ENCODE measurements at regions not wholly inside any gene's neighbourhood (a gene's known extent, or its start where the extent isn't known, plus 50 kb on each side); places are given as distances from the start of the nearest gene placed in this dataset.

DNA sequence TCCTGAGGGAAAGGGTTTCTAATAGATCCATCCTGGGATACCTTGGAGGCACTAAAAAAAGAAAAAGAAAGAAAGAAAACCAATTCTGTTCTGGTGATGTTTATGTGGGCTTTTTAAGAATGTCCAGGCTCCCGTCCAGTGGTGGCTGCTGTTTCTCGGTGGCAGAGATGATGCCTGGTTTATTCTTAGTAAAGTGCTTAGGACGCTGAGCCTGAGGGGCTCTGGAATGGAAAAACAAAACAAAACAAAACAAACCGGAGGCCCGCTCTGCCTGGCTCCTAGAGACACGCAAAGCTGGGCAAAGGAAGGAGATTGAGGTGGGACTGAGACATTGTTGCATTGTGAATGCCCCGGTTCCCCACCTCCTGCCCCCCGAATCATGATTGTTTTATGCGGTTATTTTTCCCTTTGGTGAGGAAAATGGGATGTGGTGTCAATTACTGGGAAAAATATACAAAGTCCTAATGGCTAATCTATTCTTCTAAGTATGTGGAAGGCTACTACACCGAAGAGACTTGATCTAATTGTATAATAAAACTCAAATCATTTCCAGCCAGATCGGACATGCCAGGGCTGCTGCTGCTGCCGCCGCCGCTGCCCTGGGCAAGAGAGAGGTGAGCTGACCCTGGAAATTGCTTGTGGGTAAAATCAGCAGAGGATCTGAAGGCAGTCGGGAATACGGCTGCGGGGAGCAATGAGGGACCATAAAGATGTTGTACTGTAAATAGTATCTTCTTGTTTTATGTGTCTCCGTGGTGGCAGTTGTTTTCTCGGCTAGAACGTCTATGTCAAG, 644.9 kb downstream of the CCDC171 start:
- H3K4me1 ChIP-seq, result no peaks in the 10 kb centered on the region
- H3K27me3 ChIP-seq (replicated peaks; ENCODE audit: control insufficient read depth, insufficient read depth, low read length), result no peaks in the 10 kb centered on the region
- POLR2A ChIA-PET, result no interaction called here
- Mint-ChIP-seq H3K27ac (ENCODE audit: unreplicated experiment) (no peak overlapping the region), H3K9me3 (ENCODE audit: unreplicated experiment) (no peaks in the 10 kb centered on the region), H3K4me3 (ENCODE audit: unreplicated experiment) (no peak overlapping the region), H3K36me3 (ENCODE audit: insufficient read depth, unreplicated experiment) (no peaks in the 10 kb centered on the region), H3K4me1 (ENCODE audit: low read depth, unreplicated experiment) (peaks cover 6% of the 10 kb centered on the region), H3K27me3 (ENCODE audit: insufficient read depth, unreplicated experiment) (no peaks in the 10 kb centered on the region)
- TF ChIP-seq, protein P1, sequence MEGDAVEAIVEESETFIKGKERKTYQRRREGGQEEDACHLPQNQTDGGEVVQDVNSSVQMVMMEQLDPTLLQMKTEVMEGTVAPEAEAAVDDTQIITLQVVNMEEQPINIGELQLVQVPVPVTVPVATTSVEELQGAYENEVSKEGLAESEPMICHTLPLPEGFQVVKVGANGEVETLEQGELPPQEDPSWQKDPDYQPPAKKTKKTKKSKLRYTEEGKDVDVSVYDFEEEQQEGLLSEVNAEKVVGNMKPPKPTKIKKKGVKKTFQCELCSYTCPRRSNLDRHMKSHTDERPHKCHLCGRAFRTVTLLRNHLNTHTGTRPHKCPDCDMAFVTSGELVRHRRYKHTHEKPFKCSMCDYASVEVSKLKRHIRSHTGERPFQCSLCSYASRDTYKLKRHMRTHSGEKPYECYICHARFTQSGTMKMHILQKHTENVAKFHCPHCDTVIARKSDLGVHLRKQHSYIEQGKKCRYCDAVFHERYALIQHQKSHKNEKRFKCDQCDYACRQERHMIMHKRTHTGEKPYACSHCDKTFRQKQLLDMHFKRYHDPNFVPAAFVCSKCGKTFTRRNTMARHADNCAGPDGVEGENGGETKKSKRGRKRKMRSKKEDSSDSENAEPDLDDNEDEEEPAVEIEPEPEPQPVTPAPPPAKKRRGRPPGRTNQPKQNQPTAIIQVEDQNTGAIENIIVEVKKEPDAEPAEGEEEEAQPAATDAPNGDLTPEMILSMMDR (IDR thresholded peaks at IDR 0.05; ENCODE audit: insufficient read depth in 1 of 2, low read depth in 1 of 2, low read length in 1 of 2, severe bottlenecking in 1 of 2, unreplicated experiment in 1 of 2), result no peak
- BruUV-seq (replicated peaks), result no TSS peak
- H3K36me3 ChIP-seq (ENCODE audit: control insufficient read depth, insufficient read depth, low read length), result no peaks in the 10 kb centered on the region
- H3K4me3 ChIP-seq (ENCODE audit: low read depth, low read length), result no peak overlapping the region
- intact Hi-C loops (cut with micrococcal nuclease; ENCODE audit: unreplicated experiment), result no loop called here
- no peaks in the 10 kb centered on the region for H3K9me3 ChIP-seq
- CTCF ChIA-PET, result no interaction called here
- no peak for DNase-seq

DNA sequence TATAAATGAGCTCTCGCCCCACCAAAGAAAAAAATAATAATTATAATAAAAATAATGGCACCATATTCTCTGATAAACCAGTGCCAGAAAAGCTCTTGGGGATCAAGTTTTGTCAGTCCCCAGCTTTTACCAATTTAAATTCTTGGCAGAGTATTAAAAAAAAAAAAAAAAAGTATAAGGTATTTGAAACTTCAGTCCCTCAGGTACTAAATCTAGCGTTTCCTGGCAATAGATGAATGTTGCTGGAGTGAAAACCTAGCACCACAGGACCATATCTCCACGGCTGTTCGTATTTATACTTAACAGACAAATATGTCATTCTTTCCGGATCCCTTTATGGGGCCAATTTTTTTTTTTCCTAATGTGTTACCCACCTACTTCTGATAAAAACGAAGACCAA, 646.2 kb downstream of the CCDC171 start:
- Histone ChIP-seq H3K4me3 (ENCODE audit: low read depth, low read length) (no peak overlapping the region), H3K4me1 (no peaks in the 10 kb centered on the region), H3K27me3 (replicated peaks; ENCODE audit: control insufficient read depth, insufficient read depth, low read length) (no peaks in the 10 kb centered on the region), H3K9me3 (no peaks in the 10 kb centered on the region), H3K36me3 (ENCODE audit: control insufficient read depth, insufficient read depth, low read length) (no peaks in the 10 kb centered on the region)
- H3K4me1 Mint-ChIP-seq (ENCODE audit: low read depth, unreplicated experiment), result no peaks in the 10 kb centered on the region
- H3K36me3 Mint-ChIP-seq (ENCODE audit: insufficient read depth, unreplicated experiment), result no peaks in the 10 kb centered on the region
- BruUV-seq (replicated peaks), result no TSS peak
- H3K4me3 Mint-ChIP-seq (ENCODE audit: unreplicated experiment), result no peak overlapping the region
- H3K27ac Mint-ChIP-seq (ENCODE audit: unreplicated experiment), result no peak overlapping the region
- ChIA-PET POLR2A (no interaction called here), CTCF (no interaction called here)
- H3K27me3 Mint-ChIP-seq (ENCODE audit: insufficient read depth, unreplicated experiment), result no peaks in the 10 kb centered on the region
- no peak for DNase-seq
- intact Hi-C loops (cut with micrococcal nuclease; ENCODE audit: unreplicated experiment), result no loop called here
- no peaks in the 10 kb centered on the region for H3K9me3 Mint-ChIP-seq (ENCODE audit: unreplicated experiment)
- TF ChIP-seq, protein P1 (IDR thresholded peaks at IDR 0.05; ENCODE audit: insufficient read depth in 1 of 2, low read depth in 1 of 2, low read length in 1 of 2, severe bottlenecking in 1 of 2, unreplicated experiment in 1 of 2), result no peak

DNA sequence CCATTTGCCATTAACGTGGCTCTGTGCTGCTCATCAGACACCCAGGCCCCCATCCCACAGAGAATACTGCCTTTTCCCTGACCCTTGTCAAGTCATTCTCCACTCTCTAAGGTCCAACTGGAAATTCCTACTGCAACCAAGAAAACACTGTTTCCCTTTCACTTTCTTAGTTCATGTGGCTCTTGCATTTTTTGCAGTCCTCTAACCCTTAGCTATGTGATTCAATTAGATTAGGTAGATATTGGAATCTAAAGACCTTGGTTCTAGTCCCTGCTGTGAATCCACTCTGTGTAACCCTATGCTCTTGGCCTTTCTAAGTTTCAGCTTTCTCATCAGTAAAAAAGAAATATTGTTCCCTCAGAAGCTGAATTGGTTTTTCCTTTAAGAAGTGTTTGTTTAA, 649.4 kb downstream of the CCDC171 start:
- DNase-seq, result no peak
- H3K9me3 Mint-ChIP-seq (ENCODE audit: unreplicated experiment), result no peaks in the 10 kb centered on the region
- intact Hi-C loops (cut with micrococcal nuclease; ENCODE audit: unreplicated experiment), result no loop called here
- no peaks in the 10 kb centered on the region for H3K9me3 ChIP-seq
- H3K27ac Mint-ChIP-seq (ENCODE audit: unreplicated experiment), result no peak overlapping the region
- ChIA-PET POLR2A (no interaction called here), CTCF (no interaction called here)
- no peak overlapping the region for H3K4me3 Mint-ChIP-seq (ENCODE audit: unreplicated experiment)
- no peak overlapping the region for H3K4me3 ChIP-seq (ENCODE audit: low read depth, low read length)
- no peaks in the 10 kb centered on the region for H3K27me3 Mint-ChIP-seq (ENCODE audit: insufficient read depth, unreplicated experiment)
- BruUV-seq (replicated peaks), result no TSS peak
- no peaks in the 10 kb centered on the region for H3K36me3 Mint-ChIP-seq (ENCODE audit: insufficient read depth, unreplicated experiment)
- TF ChIP-seq, protein P1 (IDR thresholded peaks at IDR 0.05; ENCODE audit: insufficient read depth in 1 of 2, low read depth in 1 of 2, low read length in 1 of 2, severe bottlenecking in 1 of 2, unreplicated experiment in 1 of 2), result no peak
- no peaks in the 10 kb centered on the region for H3K36me3 ChIP-seq (ENCODE audit: control insufficient read depth, insufficient read depth, low read length)
- no peaks in the 10 kb centered on the region for H3K4me1 ChIP-seq
- H3K27me3 ChIP-seq (replicated peaks; ENCODE audit: control insufficient read depth, insufficient read depth, low read length), result no peaks in the 10 kb centered on the region
- H3K4me1 Mint-ChIP-seq (ENCODE audit: low read depth, unreplicated experiment), result no peaks in the 10 kb centered on the region

All from Caco-2 (cell line).